Transverse colon (tissue), 4 donors: ENCODE measurements at regions not wholly inside any gene's neighbourhood (a gene's known extent, or its start where the extent isn't known, plus 50 kb on each side); places are given as distances from the start of the nearest gene placed in this dataset.

Source experiments
- DNase-seq: peaks from one replicate; pipeline ENCODE4 v3.0.0-alpha.2; 2019
- H3K27ac ChIP-seq, 4 donors: fragments of 200-600 bp; sonication (generic); 2 replicates each; pipeline ENCODE4 v1.5.1; 2016 to 2018; ENCODE audit warnings: inconsistent platforms in 4 of 4
- H3K27me3 ChIP-seq: fragments of 200-600 bp; sonication (generic); 2 replicates; pipeline ENCODE4 v1.5.1; 2017; ENCODE audit warnings: inconsistent platforms
- H3K36me3 ChIP-seq, 4 donors: fragments of 200-600 bp; sonication (generic); 2 replicates each; pipeline ENCODE4 v1.5.1; 2017 to 2019; ENCODE audit warnings: inconsistent platforms in 4 of 4
- H3K4me1 ChIP-seq, 4 donors: fragments of 200-600 bp; sonication (generic); 2 replicates each; pipeline ENCODE4 v1.5.1; 2017 to 2020; ENCODE audit warnings: inconsistent platforms in 4 of 4
- H3K4me3 ChIP-seq, 4 donors: fragments of 200-600 bp; sonication (generic); 1 replicate in 1 of 4; 2 replicates in 3 of 4; pipeline versions ENCODE4 v1.5.1 to v1.6.1; 2017 to 2019; ENCODE audit warnings: inconsistent platforms in 4 of 4
- H3K9me3 ChIP-seq, 2 donors: fragments of 200-600 bp; sonication (generic); 2 replicates each; pipeline ENCODE4 v1.5.1; 2017 to 2019; ENCODE audit warnings: inconsistent platforms in 2 of 2
- CTCF ChIP-seq, 5 experiments: fragments of 200-600 bp in 3 of 5; fragments of 450-650 bp in 2 of 5; sonication (generic) in 3 of 5; IDR thresholded peaks; 1 replicate in 2 of 5; 2 replicates in 3 of 5; pipeline ENCODE4 v1.5.1; 2016 to 2017; ENCODE audit warnings: antibody characterized with exemption in 5 of 5, inconsistent platforms in 3 of 5, mild to moderate bottlenecking in 2 of 5, moderate library complexity in 1 of 5
- EP300 ChIP-seq: sonication (generic); formaldehyde crosslinking; IDR thresholded peaks from one replicate; pipeline ENCODE4 v1.6.1; 2017; ENCODE audit warnings: antibody characterized with exemption, low read depth
- POLR2A ChIP-seq: fragments of 450-650 bp; IDR thresholded peaks from one replicate; pipeline ENCODE4 v1.6.1; 2016; ENCODE audit warnings: antibody characterized with exemption, mild to moderate bottlenecking, moderate library complexity
- POLR2AphosphoS5 ChIP-seq, 3 donors: sonication (generic); formaldehyde crosslinking; IDR thresholded peaks; one replicate each; pipeline ENCODE4 v1.6.1; 2016; ENCODE audit warnings: antibody characterized with exemption in 3 of 3
- WGBS, 2 donors: methylation state at CpG; one replicate each; pipeline ENCODE4 v1.1.5; 2018; ENCODE audit warnings: low coverage in 1 of 2; 5-methylcytosine and 5-hydroxymethylcytosine counted together
- in situ Hi-C, 4 donors: fragments of 200-750 bp; cut with MboI; loops; one replicate each; pipeline versions ENCODE4 v1.15.0 to v1.15.1; 2017; ENCODE audit warnings: low sequenced_read_pairs in 3 of 4, low pct_ligation_motif_present in 1 of 4, low pct_unique_long_range_greater_than_20kb in 1 of 4
- intact Hi-C: fragments of 100-400 bp; cut with DNase I; formaldehyde crosslinking; loops from one replicate; pipeline ENCODE4 v1.15.1; 2023; ENCODE audit warnings: low total_unique reads

GRCh38 chr13:99796175-99796819, 175.3 kb downstream of the ZIC5 start:
- in situ Hi-C loops: no loop called here
- H3K27me3 ChIP-seq: no peaks in the 10 kb centered on the region
- DNase-seq: no peak

GRCh38 chr13:99792079-99792921, 179.3 kb downstream of the ZIC5 start:
- WGBS, 2 donors: 77 to 87% methylated on average over 8 to 10 of the region's 10 CpGs
- Histone ChIP-seq H3K27ac (no peak overlapping the region), H3K4me1 (no peaks in the 10 kb centered on the region), H3K9me3 (no peaks in the 10 kb centered on the region), H3K27me3 (no peaks in the 10 kb centered on the region), H3K36me3 (no peaks in the 10 kb centered on the region), H3K4me3 (no peak overlapping the region)
- intact Hi-C loops: no loop called here
- in situ Hi-C loops: no loop called here
- DNase-seq: no peak
- TF ChIP-seq POLR2AphosphoS5 (IDR thresholded peaks at IDR 0.05): no peak
- no peak for TF ChIP-seq CTCF (IDR thresholded peaks at IDR 0.05)
- no peak for TF ChIP-seq EP300
- no peak for TF ChIP-seq POLR2A

More at GRCh38 chr13:99796175-99796819, 175.3 kb downstream of the ZIC5 start:
- no peaks in the 10 kb centered on the region for H3K36me3 ChIP-seq
- intact Hi-C loops: no loop called here
- H3K4me1 ChIP-seq: no peaks in the 10 kb centered on the region
- no peak for TF ChIP-seq CTCF (IDR thresholded peaks at IDR 0.05)
- TF ChIP-seq EP300: no peak
- TF ChIP-seq POLR2AphosphoS5 (IDR thresholded peaks at IDR 0.05): no peak
- TF ChIP-seq POLR2A: no peak
- no peak overlapping the region for H3K4me3 ChIP-seq
- H3K9me3 ChIP-seq: no peaks in the 10 kb centered on the region
- H3K27ac ChIP-seq: no peak overlapping the region

GRCh38 chr13:99782669-99783068, 188.9 kb downstream of the ZIC5 start:
- intact Hi-C loops: no loop called here

More at GRCh38 chr13:99782669-99783068, 188.9 kb downstream of the ZIC5 start:
- no peak overlapping the region for H3K4me3 ChIP-seq
- H3K9me3 ChIP-seq: peaks cover 4 to 13% of the 10 kb centered on the region in 2 donors
- H3K27ac ChIP-seq: no peak overlapping the region
- H3K27me3 ChIP-seq: no peaks in the 10 kb centered on the region
- no peaks in the 10 kb centered on the region for H3K36me3 ChIP-seq
- in situ Hi-C loops: no loop called here
- WGBS, 2 donors: 79 to 91% methylated on average over 3 of the region's 3 CpGs
- TF ChIP-seq CTCF (IDR thresholded peaks at IDR 0.05): no peak
- no peak for TF ChIP-seq POLR2AphosphoS5 (IDR thresholded peaks at IDR 0.05)
- TF ChIP-seq POLR2A: no peak
- no peak for TF ChIP-seq EP300
- no peaks in the 10 kb centered on the region for H3K4me1 ChIP-seq
- no peak for DNase-seq
